Vagina (tissue), 2 donors: ENCODE measurements at regions not wholly inside any gene's neighbourhood (a gene's known extent, or its start where the extent isn't known, plus 50 kb on each side); places are given as distances from the start of the nearest gene placed in this dataset.

Experiments used
- CTCF ChIP-seq, 3 experiments: fragments of 450-650 bp in 2 of 3; fragments of 200-600 bp in 1 of 3; sonication (generic) in 1 of 3; IDR thresholded peaks; one replicate each; pipeline ENCODE4 v1.5.1; 2017 to 2019; ENCODE audit warnings: antibody characterized with exemption in 3 of 3, mild to moderate bottlenecking in 2 of 3, moderate library complexity in 2 of 3
- POLR2AphosphoS5 ChIP-seq, 2 donors: sonication (generic); formaldehyde crosslinking; IDR thresholded peaks; one replicate each; pipeline ENCODE4 v1.9.0; 2017; ENCODE audit warnings: antibody characterized with exemption in 2 of 2, mild to moderate bottlenecking in 2 of 2, low read depth in 1 of 2; ENCODE audit not compliant: insufficient read depth in 1 of 2

- TF ChIP-seq CTCF (IDR thresholded peaks at IDR 0.05) (no peak), POLR2AphosphoS5 (IDR thresholded peaks at IDR 0.05; ENCODE audit: insufficient read depth in 1 of 2, low read depth in 1 of 2) (no peak)
Measured at GRCh38 chr3:106261396-106261795, 392.6 kb upstream of the CBLB start.
